IPS DF 6.9 (cell line): ENCODE measurements at regions not wholly inside any gene's neighbourhood (a gene's known extent, or its start where the extent isn't known, plus 50 kb on each side); places are given as distances from the start of the nearest gene placed in this dataset.
"Not testable (repeated sequence)": the region's sequence is repeated elsewhere in the genome, so short reads cannot be mapped to it uniquely, and the experiment has no call there.

Experiments
- DNase-seq: peaks from one replicate; pipeline ENCODE4 v3.0.0-alpha.2; 2013; ENCODE audit warnings: low read depth, low spot score
- H3K27ac ChIP-seq: one replicate; pipeline ENCODE4 v1.5.1; 2013; ENCODE audit warnings: low read length, control low read depth
- H3K27me3 ChIP-seq: 2 replicates; pipeline ENCODE4 v1.6.1; 2013; ENCODE audit warnings: mild to moderate bottlenecking, low read length; ENCODE audit not compliant: control insufficient read depth, insufficient read depth
- H3K36me3 ChIP-seq: 2 replicates; pipeline ENCODE4 v1.6.1; 2013; ENCODE audit warnings: low read length; ENCODE audit not compliant: control insufficient read depth, insufficient read depth
- H3K4me1 ChIP-seq: 2 replicates; pipeline ENCODE4 v1.6.1; 2013; ENCODE audit warnings: low read length; ENCODE audit not compliant: control insufficient read depth, insufficient read depth
- H3K4me3 ChIP-seq: 2 replicates; pipeline ENCODE4 v1.5.1; 2013; ENCODE audit warnings: mild to moderate bottlenecking, low read length
- H3K9me3 ChIP-seq: 2 replicates; pipeline ENCODE4 v1.6.1; 2013; ENCODE audit warnings: low read length, inconsistent platforms; ENCODE audit not compliant: control insufficient read depth, insufficient read depth
- WGBS: extraction: QIAGEN DNeasy Blood & Tissue Kit; methylation state at CpG from one replicate; pipeline ENCODE4 v1.1.7; 2013; ENCODE audit warnings: mixed read lengths, missing lambda C conversion rate; ENCODE audit not compliant: insufficient read length, insufficient coverage; 5-methylcytosine and 5-hydroxymethylcytosine counted together

DNA sequence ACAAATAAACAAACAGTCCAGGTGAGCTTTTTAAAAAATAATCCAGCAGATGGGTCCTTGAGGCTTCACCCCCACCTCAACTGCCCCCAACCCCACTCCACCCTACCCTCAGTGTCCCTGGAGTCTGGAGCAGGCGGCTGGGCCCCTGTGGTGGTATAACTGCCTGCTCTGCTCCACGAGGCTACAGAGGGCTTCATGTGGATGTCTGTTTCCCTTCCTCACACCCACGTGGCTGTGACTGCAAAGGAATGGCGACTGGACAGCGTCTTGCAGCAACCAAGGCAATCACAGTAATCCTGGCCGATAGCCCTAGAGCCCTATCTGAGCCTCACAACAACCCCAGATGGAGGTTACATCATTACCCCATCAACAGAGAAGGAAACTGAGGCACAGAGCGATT, 76.5 kb downstream of the SLC2A10 start:
- no peak for DNase-seq
- Histone ChIP-seq H3K27ac (no peak overlapping the region), H3K36me3 (no peaks in the 10 kb centered on the region), H3K9me3 (no peaks in the 10 kb centered on the region), H3K4me1 (no peaks in the 10 kb centered on the region), H3K4me3 (no peak overlapping the region), H3K27me3 (no peaks in the 10 kb centered on the region)
- WGBS, result no CpG with 5 or more reads among the region's 7 CpGs

DNA sequence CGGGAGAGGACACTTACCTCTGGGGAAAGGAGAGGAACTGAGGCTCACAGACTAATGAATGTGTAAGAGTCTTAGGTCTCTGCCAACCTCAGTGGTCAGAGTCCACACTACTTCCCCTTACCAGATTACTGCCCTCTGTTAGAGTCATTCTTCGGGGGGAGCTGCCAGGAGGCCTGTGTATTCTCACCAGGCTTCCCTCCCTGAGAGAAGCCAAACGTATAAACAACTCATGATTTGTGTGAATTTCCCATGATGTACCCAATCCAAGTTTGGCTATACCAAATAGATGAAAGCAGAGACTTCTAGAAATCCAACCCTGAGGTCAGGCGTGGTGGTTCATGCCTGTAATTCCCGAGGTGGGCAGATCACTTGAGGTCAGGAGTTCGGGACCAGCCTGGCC, 77.1 kb downstream of the SLC2A10 start:
- Histone ChIP-seq H3K9me3 (no peaks in the 10 kb centered on the region), H3K27ac (no peak overlapping the region), H3K4me3 (no peak overlapping the region), H3K4me1 (no peaks in the 10 kb centered on the region), H3K36me3 (no peaks in the 10 kb centered on the region), H3K27me3 (no peaks in the 10 kb centered on the region)
- no peak for DNase-seq
- WGBS, result no CpG with 5 or more reads among the region's 6 CpGs

DNA sequence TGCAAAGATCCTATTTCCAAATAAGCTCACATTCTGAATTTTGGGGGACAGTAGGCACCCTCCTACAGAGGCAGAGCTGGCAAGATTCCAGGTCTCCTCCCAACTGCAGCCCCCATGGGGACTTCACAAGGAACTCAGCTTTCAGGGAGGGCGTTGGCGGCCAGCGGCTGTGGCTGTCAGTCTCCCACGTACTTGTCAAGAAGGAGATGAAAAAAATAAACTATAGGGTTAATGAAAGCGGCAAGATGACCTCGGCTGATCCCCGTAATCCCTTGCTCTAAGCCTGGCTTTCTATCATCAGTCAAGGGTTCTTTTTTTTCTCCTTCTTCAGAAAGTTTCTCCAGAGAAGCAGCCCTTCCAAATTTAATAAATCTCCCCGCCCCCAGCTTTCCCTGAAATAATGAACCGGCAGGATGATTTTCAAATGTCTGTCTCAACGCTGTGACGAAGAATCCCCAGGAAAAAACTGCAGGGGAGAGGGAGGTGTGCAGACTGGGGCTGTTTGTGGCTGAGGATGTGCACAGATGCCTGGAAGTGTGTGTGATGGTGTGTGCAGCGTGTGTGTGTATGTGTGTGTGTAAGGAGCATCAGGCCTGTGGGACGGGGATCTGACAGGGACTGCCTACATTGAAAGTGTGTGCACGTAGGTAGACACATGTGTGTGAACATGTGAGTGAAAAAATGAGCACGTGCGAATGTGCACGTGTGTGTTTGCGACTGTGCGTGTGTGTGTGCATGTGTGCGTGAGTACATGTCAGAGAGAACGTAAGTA, 78.7 kb downstream of the SLC2A10 start:
- no peak for DNase-seq
- Histone ChIP-seq H3K4me1 (0 out of 2 replicates have a peak, but pooled peaks cover 1% of the 10 kb centered on the region), H3K27me3 (no peaks in the 10 kb centered on the region), H3K9me3 (no peaks in the 10 kb centered on the region), H3K36me3 (no peaks in the 10 kb centered on the region), H3K27ac (no peak overlapping the region), H3K4me3 (no peak overlapping the region)
- 100% methylated on average over 1 of the region's 21 CpGs for WGBS

DNA sequence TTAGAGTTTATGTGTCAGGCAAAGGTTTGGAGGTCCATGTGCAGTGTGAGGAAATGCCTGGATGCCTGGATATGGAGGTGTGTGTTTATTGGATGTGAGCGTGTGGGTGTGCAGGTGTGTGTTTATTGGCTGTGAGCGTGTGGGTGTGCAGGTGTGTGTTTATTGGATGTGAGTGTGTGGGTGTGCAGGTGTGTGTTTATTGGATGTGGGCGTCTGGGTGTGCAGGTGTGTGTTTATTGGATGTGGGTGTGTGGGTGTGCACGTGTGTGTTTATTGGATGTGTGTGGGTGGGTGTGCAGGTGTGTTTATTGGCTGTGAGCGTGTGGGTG, 79.3 kb downstream of the SLC2A10 start:
- not testable (repeated sequence) for H3K9me3 ChIP-seq, H3K36me3 ChIP-seq, H3K4me3 ChIP-seq, H3K27ac ChIP-seq, H3K27me3 ChIP-seq, H3K4me1 ChIP-seq, DNase-seq
- WGBS, result no CpG with 5 or more reads among the region's 5 CpGs

DNA sequence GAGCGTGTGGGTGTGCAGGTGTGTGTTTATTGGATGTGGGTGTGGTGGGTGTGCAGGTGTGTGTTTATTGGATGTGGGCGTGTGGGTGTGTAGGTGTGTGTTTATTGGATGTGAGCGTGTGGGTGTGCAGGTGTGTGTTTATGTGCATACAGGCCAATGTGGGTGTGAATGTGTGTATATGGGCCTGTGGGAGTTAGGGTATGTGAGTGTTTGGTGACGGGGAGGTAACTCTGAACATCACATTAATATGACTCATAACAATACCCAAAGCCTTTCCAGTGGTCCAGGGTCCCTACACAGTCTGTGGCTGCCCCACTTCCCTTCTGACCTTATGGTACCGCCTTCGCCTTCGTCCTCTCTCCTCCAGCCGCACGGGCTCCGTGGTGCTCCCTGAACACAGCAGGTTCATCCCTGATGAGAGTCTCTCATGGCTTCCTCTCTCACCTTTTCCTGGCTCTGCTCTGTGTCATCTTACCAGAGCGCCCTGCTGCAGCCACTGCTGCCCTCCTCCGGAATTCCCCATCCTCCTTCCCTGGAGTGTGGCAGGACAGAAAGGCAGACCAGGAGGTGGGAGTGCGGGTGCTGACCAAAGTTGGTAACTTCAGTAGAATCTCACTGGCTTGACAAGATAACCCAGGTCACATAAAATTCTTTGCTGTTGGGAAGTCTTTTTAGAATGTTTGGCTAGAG, 80.0 kb downstream of the SLC2A10 start:
- Histone ChIP-seq H3K4me1 (0 out of 2 replicates have a peak, but pooled peaks cover 1% of the 10 kb centered on the region), H3K4me3 (no peak overlapping the region), H3K27me3 (no peaks in the 10 kb centered on the region), H3K27ac (no peak overlapping the region), H3K36me3 (no peaks in the 10 kb centered on the region), H3K9me3 (no peaks in the 10 kb centered on the region)
- WGBS, result 94% methylated on average over 3 of the region's 13 CpGs
- DNase-seq, result no peak

DNA sequence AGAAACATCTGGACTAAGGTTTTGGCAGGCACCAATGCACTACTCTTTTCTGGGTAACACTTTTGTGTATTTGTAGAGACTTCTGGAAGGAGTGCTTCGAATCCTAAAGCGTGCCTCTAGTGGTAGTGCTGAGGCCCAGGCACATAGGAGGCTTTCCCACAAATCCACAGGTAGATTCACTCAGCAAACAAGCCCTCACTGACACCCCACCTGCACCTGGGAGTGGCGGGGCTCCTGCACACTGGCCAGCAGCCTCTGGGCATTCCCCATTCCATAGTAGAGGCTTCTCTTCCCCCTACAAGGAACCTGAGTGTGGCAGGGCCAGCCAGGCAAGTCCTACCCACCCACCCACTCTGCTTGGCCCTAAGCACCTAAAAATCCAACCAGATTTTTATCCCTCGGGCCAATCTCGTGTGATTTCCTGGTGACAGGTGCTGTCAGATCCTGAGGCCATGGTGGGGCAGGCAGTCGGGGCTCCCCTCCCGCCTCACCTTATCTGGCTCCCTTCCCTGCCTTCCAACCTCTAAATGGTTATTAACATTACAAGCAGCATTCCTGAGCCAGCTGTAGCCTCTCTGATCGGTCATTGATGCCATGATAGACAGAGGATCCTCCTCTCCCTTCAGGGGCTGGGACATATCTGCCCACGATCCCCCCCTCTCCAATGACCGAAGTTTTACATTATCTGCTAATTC, 82.4 kb downstream of the SLC2A10 start:
- Histone ChIP-seq H3K4me1 (0 out of 2 replicates have a peak, but pooled peaks cover 1% of the 10 kb centered on the region), H3K27me3 (no peaks in the 10 kb centered on the region), H3K9me3 (no peaks in the 10 kb centered on the region), H3K27ac (no peak overlapping the region), H3K4me3 (no peak overlapping the region), H3K36me3 (no peaks in the 10 kb centered on the region)
- no CpG with 5 or more reads among the region's 10 CpGs for WGBS
- no peak for DNase-seq

DNA sequence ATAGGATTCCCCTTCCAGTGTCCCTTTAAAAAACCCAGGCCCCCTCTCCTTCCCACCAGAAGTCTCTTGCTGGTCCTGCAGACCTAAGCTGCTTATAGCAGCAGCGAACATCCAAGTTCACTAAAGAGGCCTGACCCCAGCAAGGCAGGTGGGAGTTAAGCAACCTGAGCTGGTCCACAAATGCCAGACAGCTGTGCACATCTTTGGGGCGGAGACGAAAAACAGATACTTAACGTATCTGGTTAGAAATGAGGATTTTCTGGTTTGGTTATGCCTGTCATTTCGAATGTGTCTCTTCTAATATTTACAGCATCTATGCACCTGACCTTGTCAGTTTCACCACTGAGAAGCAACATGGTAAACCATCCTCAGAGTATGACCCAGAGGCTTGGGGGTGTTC, 87.8 kb downstream of the SLC2A10 start:
- Histone ChIP-seq H3K36me3 (no peaks in the 10 kb centered on the region), H3K4me3 (no peak overlapping the region), H3K9me3 (no peaks in the 10 kb centered on the region), H3K27me3 (no peaks in the 10 kb centered on the region), H3K4me1 (no peaks in the 10 kb centered on the region), H3K27ac (no peak overlapping the region)
- WGBS, result no CpG with 5 or more reads among the region's 5 CpGs
- no peak for DNase-seq

DNA sequence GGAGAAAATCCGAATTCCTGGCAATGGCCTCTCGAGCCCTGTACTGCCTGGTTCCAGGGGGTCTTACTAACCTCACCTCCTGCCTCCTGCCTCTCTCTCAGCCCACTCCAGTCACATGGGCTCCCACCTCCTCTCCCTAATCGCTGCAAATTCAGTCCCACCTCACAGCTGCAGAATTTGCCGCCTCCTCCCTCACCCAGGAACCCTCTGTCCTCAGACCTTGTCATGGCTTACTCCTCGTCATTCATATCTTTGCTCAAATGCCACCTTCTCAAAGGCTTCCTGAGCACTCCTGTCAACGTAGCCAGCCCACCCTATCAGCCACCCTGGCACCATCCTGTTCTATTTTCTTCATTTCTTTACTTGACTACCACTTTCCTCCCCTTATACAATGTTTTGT, 89.0 kb downstream of the SLC2A10 start:
- Histone ChIP-seq H3K27me3 (no peaks in the 10 kb centered on the region), H3K4me1 (no peaks in the 10 kb centered on the region), H3K27ac (no peak overlapping the region), H3K9me3 (no peaks in the 10 kb centered on the region), H3K4me3 (no peak overlapping the region), H3K36me3 (no peaks in the 10 kb centered on the region)
- no peak for DNase-seq
- WGBS, result no CpG with 5 or more reads among the region's 6 CpGs

DNA sequence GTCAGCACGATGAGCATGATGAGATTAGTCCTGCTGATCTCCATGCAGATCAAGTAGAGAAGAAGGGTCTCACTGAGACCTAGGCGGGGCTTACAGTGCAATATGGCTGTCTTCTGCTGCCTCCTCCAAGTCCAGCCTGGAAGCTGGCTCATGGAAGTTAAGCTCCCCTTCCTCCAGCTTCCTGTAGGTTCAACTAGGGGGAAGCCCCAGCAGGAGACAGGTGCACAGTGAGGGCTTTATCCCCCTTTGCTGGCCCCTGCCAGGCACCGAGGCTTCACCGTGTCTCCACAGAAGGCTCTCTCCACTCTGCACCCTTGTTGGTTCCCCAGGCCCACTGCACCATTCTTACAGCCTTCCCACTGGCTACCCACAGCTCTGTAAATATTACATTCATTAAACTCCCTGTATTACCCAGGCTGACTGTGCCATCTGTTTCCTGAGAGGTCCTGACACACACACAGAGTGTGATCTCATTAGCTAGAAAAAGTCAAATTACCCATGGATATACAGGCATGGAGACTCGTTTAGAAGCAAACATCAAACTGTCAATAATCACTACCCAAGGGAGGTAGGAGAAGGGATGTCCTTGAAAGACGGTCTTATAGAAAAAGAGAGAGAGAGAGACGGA, 90.4 kb downstream of the SLC2A10 start:
- H3K9me3 ChIP-seq, result no peaks in the 10 kb centered on the region
- WGBS, result no CpG with 5 or more reads among the region's 7 CpGs
- H3K27me3 ChIP-seq, result no peaks in the 10 kb centered on the region
- no peaks in the 10 kb centered on the region for H3K4me1 ChIP-seq
- H3K36me3 ChIP-seq, result no peaks in the 10 kb centered on the region
- H3K27ac ChIP-seq, result no peak overlapping the region
- no peak overlapping the region for H3K4me3 ChIP-seq
- no peak for DNase-seq

DNA sequence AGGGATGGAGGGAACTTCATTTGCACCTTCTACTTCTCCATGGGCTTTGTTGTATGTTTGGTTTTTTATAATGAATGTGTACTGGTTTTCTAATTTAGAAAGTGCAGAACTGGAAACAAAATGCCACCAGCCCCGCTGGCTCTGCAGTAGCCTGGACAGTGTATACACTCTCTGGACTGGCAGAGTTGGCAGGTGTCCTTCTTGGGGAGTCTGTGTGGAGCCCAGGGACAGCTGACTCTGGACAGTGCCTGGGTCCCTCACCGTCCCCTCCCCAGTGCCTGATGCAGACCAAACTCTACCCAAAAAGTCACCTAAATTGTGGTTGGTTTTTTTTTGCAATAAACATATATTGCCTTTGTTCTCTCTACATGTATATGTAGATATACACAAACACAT, 91.0 kb downstream of the SLC2A10 start:
- Histone ChIP-seq H3K27me3 (no peaks in the 10 kb centered on the region), H3K27ac (no peak overlapping the region), H3K4me3 (no peak overlapping the region), H3K36me3 (no peaks in the 10 kb centered on the region), H3K9me3 (no peaks in the 10 kb centered on the region), H3K4me1 (no peaks in the 10 kb centered on the region)
- WGBS, result no CpG with 5 or more reads among the region's 2 CpGs
- DNase-seq, result no peak
